ENCODE measurements at regions not wholly inside any gene's neighbourhood (a gene's known extent, or its start where the extent isn't known, plus 50 kb on each side); places are given as distances from the start of the nearest gene placed in this dataset.

DNA sequence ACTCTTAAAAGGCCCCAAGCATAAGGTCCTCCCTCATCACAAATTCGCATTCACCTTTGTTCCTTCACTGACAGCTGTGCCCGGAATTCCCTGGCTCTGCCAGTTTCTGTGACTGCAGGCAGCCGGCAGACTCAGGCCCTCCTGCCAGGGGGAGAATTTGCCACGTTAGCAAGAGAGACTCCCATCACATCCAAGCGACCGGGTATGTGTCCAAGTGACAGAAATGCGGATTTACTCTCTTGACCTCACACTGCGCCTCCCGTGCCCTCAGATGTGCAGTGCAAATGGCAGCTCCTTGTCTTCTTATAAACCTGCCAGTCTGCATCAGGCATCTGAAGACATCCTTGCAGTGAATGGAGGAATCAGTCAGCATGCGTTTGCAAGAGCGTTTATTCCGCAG is 187.1 kb upstream of the WWC1 start:
- Histone ChIP-seq H3K9me3 (no peaks in the 10 kb centered on the region), H3K4me3 (no peak overlapping the region), H3K4me1 (no peaks in the 10 kb centered on the region), H3K27ac (no peak overlapping the region), H3K27me3 (replicated peaks in 1 of 7) (no peaks in the 10 kb centered on the region), H3K36me3 (no peaks in the 10 kb centered on the region)
- no peak for TF ChIP-seq CTCF (IDR thresholded peaks at IDR 0.05 in 8 of 11, conservative IDR thresholded peaks at IDR 0.05 in 3 of 11)
- no peak for TF ChIP-seq POLR2AphosphoS5 (IDR thresholded peaks at IDR 0.05)
- no peak for TF ChIP-seq POLR2A (IDR thresholded peaks at IDR 0.05)
- DNase-seq = no peak
- intact Hi-C loops (cut with DNase I; ENCODE audit: low total_unique reads) = no loop called here
- 82 to 92% (median 87%) methylated on average over 12 of the region's 12 CpGs for WGBS, 5 donors

DNA sequence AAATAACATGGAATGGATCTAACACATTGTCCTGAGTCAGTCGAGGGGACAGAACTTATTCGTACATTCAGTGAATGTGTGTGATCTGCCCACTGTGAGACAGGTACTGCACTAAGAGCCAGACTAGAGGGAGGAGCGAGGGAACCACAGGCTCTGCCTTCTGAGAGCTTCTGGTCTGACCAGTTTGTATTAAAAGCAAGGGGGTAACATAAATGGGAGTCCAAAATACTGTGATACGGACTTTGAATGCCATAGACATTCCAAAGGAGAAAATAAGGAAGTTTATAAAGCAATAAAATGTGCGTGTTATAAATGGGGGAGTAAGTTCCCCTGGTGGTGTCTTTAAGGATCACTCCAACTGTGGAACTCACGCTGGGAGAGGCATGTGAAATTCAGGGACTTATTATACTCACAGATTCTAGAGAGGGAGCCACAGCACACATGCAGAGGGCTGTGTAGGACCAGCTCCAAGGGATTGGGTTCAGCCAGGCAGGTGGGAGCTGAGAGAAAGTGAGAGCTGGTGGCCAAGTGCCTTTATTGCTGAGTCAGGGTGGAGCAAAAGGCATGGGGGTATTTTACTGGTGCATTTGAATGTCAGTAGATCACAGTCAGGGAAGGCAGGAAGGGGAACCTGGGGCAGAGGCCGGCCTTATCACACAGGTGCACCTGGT is 186.5 kb upstream of the WWC1 start:
- H3K4me3 ChIP-seq = no peak overlapping the region
- intact Hi-C loops (cut with DNase I; ENCODE audit: low total_unique reads) = no loop called here
- 52 to 59% (median 55%) methylated on average over 7 of the region's 7 CpGs for WGBS, 5 donors
- TF ChIP-seq CTCF (IDR thresholded peaks at IDR 0.05 in 8 of 11, conservative IDR thresholded peaks at IDR 0.05 in 3 of 11) = no peak
- no peak for TF ChIP-seq POLR2AphosphoS5 (IDR thresholded peaks at IDR 0.05)
- no peak for TF ChIP-seq POLR2A (IDR thresholded peaks at IDR 0.05)
- H3K27me3 ChIP-seq (replicated peaks in 1 of 7) = no peaks in the 10 kb centered on the region
- H3K4me1 ChIP-seq = no peaks in the 10 kb centered on the region
- no peak overlapping the region for H3K27ac ChIP-seq
- H3K9me3 ChIP-seq = no peaks in the 10 kb centered on the region
- no peak for DNase-seq
- no peaks in the 10 kb centered on the region for H3K36me3 ChIP-seq

DNA sequence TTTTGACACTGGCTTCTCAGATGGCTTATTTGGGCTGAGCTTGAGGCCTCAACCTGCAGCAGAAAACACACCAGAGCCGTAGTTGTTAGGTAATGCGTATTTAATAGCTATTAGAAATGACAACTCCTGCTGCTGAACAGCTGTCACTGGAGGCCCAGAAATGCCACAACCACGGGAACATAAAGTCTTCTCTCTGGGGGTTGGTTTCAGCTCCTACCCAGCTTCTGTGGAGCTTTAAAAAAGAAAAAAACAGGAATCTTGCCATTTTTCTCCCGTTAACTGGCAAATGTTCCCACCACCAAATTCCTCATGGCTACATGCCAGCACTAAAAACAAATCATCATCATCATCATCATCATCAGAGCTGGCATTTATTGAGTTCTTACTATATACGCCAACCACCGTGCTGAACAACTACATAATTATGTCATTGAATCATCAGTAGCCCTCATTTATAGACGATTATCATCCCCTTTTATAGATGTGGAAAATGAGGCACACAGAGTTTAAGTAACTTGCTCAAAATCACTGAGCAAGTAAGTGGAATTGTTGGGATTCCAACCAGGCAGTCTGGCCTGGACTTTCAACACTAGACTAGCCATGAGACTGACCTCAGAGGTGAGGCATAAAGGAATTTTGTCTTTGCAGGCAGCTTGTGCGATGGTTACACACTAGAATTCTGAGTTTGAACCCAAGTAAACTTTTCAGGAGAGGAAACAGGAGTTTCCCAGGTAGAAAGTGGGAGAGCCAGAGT is 185.3 kb upstream of the WWC1 start:
- peaks cover 0 to 3% (median 0%) of the 10 kb centered on the region in 7 donors for H3K27me3 ChIP-seq (replicated peaks in 1 of 7)
- H3K27ac ChIP-seq = no peak overlapping the region
- intact Hi-C loops (cut with DNase I; ENCODE audit: low total_unique reads) = no loop called here
- no peaks in the 10 kb centered on the region for H3K36me3 ChIP-seq
- 74 to 83% (median 81%) methylated on average over 8 of the region's 8 CpGs for WGBS, 5 donors
- H3K4me1 ChIP-seq = no peaks in the 10 kb centered on the region
- no peaks in the 10 kb centered on the region for H3K9me3 ChIP-seq
- DNase-seq = no peak
- TF ChIP-seq POLR2AphosphoS5 (IDR thresholded peaks at IDR 0.05) = no peak
- no peak for TF ChIP-seq CTCF (IDR thresholded peaks at IDR 0.05 in 8 of 11, conservative IDR thresholded peaks at IDR 0.05 in 3 of 11)
- no peak for TF ChIP-seq POLR2A (IDR thresholded peaks at IDR 0.05)
- no peak overlapping the region for H3K4me3 ChIP-seq

DNA sequence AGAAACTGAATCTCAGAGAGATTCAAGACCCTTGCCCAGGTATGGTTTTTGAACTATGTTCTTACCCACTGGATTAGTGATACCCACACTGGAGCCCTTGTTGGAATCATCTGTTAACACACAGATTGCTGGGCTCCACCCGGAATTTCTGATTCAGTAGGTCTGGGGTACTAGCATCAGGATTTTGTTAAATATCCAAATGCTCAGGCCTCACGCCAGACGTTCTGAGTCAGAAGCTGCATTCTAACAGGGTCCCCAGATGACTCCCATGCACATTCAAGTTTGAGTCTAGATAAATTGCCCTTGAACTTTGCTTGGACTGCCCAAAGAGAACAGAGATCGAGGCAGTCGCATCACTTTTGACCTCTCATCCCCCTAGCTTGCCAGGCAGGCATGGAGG is 182.0 kb upstream of the WWC1 start:
- TF ChIP-seq CTCF (IDR thresholded peaks at IDR 0.05 in 8 of 11, conservative IDR thresholded peaks at IDR 0.05 in 3 of 11) (no peak), POLR2AphosphoS5 (IDR thresholded peaks at IDR 0.05) (no peak), POLR2A (IDR thresholded peaks at IDR 0.05) (no peak)
- DNase-seq = no peak
- H3K27me3 ChIP-seq (replicated peaks in 1 of 7) = peaks cover 0 to 17% (median 0%) of the 10 kb centered on the region in 7 donors
- H3K9me3 ChIP-seq = no peaks in the 10 kb centered on the region
- H3K27ac ChIP-seq = no peak overlapping the region
- intact Hi-C loops (cut with DNase I; ENCODE audit: low total_unique reads) = no loop called here
- WGBS, 5 donors = 74 to 92% (median 86%) methylated on average over 5 of the region's 5 CpGs
- no peak overlapping the region for H3K4me3 ChIP-seq
- H3K36me3 ChIP-seq = no peaks in the 10 kb centered on the region
- no peaks in the 10 kb centered on the region for H3K4me1 ChIP-seq
